ENCODE measurements at regions not wholly inside any gene's neighbourhood (a gene's known extent, or its start where the extent isn't known, plus 50 kb on each side); places are given as distances from the start of the nearest gene placed in this dataset.

GRCh38 chrX:4059893-4060292 is 346.4 kb upstream of the PRKX start:
- Mint-ChIP-seq H3K4me1 (no peaks in the 10 kb centered on the region), H3K9me3 (peaks cover 7% of the 10 kb centered on the region), H3K4me3 (no peak overlapping the region), H3K27ac (no peak overlapping the region), H3K27me3 (ENCODE audit: low read depth) (no peaks in the 10 kb centered on the region), H3K36me3 (no peaks in the 10 kb centered on the region)
- no peak for DNase-seq (ENCODE audit: low spot score in 2 of 2, unreplicated experiment in 2 of 2)
- TF ChIP-seq CTCF (IDR thresholded peaks at IDR 0.05; ENCODE audit: unreplicated experiment), result no peak

- peaks cover 5% of the 10 kb centered on the region for H3K9me3 Mint-ChIP-seq
- no peak overlapping the region for H3K4me3 Mint-ChIP-seq
- no peak overlapping the region for H3K27ac Mint-ChIP-seq
- TF ChIP-seq CTCF (IDR thresholded peaks at IDR 0.05; ENCODE audit: unreplicated experiment), result no peak
- no peaks in the 10 kb centered on the region for H3K4me1 Mint-ChIP-seq
- peaks cover 3% of the 10 kb centered on the region for H3K27me3 Mint-ChIP-seq (ENCODE audit: low read depth)
- no peaks in the 10 kb centered on the region for H3K36me3 Mint-ChIP-seq
- no peak for DNase-seq (ENCODE audit: low spot score in 2 of 2, unreplicated experiment in 2 of 2)
Measured at GRCh38 chrX:4043951-4044350, 330.5 kb upstream of the PRKX start.

- Mint-ChIP-seq H3K4me3 (no peak overlapping the region), H3K27ac (no peak overlapping the region), H3K9me3 (peaks cover 13% of the 10 kb centered on the region), H3K36me3 (no peaks in the 10 kb centered on the region), H3K27me3 (ENCODE audit: low read depth) (no peaks in the 10 kb centered on the region), H3K4me1 (no peaks in the 10 kb centered on the region)
- DNase-seq (ENCODE audit: low spot score in 2 of 2, unreplicated experiment in 2 of 2), result no peak
- TF ChIP-seq CTCF (IDR thresholded peaks at IDR 0.05; ENCODE audit: unreplicated experiment), result no peak
Measured at GRCh38 chrX:4035874-4036273, 322.4 kb upstream of the PRKX start.

- no peak for DNase-seq (ENCODE audit: low spot score in 2 of 2, unreplicated experiment in 2 of 2)
- no peak overlapping the region for H3K4me3 Mint-ChIP-seq
- no peak overlapping the region for H3K27ac Mint-ChIP-seq
- no peaks in the 10 kb centered on the region for H3K9me3 Mint-ChIP-seq
- no peaks in the 10 kb centered on the region for H3K27me3 Mint-ChIP-seq (ENCODE audit: low read depth)
- no peak for TF ChIP-seq CTCF (IDR thresholded peaks at IDR 0.05; ENCODE audit: unreplicated experiment)
- no peaks in the 10 kb centered on the region for H3K4me1 Mint-ChIP-seq
- H3K36me3 Mint-ChIP-seq, result no peaks in the 10 kb centered on the region
Measured at GRCh38 chrX:4028151-4028550, 314.7 kb upstream of the PRKX start.

- no peak overlapping the region for H3K4me3 Mint-ChIP-seq
- no peaks in the 10 kb centered on the region for H3K36me3 Mint-ChIP-seq
- no peaks in the 10 kb centered on the region for H3K4me1 Mint-ChIP-seq
- no peak overlapping the region for H3K27ac Mint-ChIP-seq
- TF ChIP-seq CTCF (IDR thresholded peaks at IDR 0.05; ENCODE audit: unreplicated experiment), result no peak
- H3K27me3 Mint-ChIP-seq (ENCODE audit: low read depth), result no peaks in the 10 kb centered on the region
- peaks cover 3% of the 10 kb centered on the region for H3K9me3 Mint-ChIP-seq
- DNase-seq (ENCODE audit: low spot score in 2 of 2, unreplicated experiment in 2 of 2), result no peak
Measured at GRCh38 chrX:4005281-4005680, 291.8 kb upstream of the PRKX start.

GRCh38 chrX:4004822-4005221 is 291.4 kb upstream of the PRKX start:
- no peak overlapping the region for H3K4me3 Mint-ChIP-seq
- H3K27me3 Mint-ChIP-seq (ENCODE audit: low read depth), result no peaks in the 10 kb centered on the region
- H3K36me3 Mint-ChIP-seq, result no peaks in the 10 kb centered on the region
- no peaks in the 10 kb centered on the region for H3K4me1 Mint-ChIP-seq
- no peak overlapping the region for H3K27ac Mint-ChIP-seq
- peaks cover 3% of the 10 kb centered on the region for H3K9me3 Mint-ChIP-seq
- TF ChIP-seq CTCF (IDR thresholded peaks at IDR 0.05; ENCODE audit: unreplicated experiment), result no peak
- DNase-seq (ENCODE audit: low spot score in 2 of 2, unreplicated experiment in 2 of 2), result no peak
